Esophagus mucosa (tissue), 1 donor: ENCODE measurements at regions not wholly inside any gene's neighbourhood (a gene's known extent, or its start where the extent isn't known, plus 50 kb on each side); places are given as distances from the start of the nearest gene placed in this dataset.
A peak's percentile ranks its signal among the peaks of the same experiment; 100 is the strongest.
"Not testable (repeated sequence)": the region's sequence is repeated elsewhere in the genome, so short reads cannot be mapped to it uniquely, and the experiment has no call there.

Experiments used
- ATAC-seq: fragments of 200-7000 bp; cut with Tn5 transposase; one replicate; pipeline ENCODE4 v1.9.1; 2020
- donor health status: DM: yes; HTN: yes; CAD: no.

GRCh38 chr22:47548953-47549740 lies 786.7 kb downstream of the TBC1D22A start:
- no peak for ATAC-seq

DNA sequence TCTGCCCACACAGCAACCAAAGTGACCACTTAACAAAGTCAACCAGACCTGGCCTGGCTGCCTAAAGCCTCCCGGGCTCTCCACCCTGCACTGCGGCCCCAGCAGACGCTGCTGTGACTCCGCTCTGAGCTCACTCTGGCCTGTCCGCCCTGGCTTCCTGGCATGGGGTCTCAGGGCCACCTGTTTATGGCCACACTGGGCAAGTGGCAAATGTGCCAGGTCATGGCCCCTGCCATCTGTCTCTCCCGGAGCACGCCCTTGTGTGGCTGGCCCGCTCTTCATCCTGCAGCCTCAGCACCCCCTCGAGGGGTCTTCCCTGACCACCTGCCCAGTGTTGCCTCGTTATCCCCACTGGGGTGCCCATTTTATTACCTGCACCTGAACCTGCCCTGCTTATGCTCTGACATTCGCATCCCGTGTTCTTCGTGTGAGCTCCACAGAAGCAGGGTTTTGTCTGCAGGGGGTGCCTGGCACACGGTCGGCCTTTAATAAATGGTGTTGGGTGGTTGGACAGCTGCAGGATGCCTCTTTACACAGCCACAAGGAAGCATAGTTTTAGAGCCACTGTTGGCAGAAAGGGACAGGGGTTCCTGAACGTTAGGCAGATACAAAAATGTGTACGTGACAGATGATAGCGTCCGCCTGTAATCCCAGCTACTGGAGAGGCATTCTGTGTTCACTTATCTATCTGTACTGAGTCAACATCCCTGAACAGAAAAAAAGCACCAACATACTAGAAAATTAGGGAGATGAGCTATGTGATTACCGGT lies 785.6 kb downstream of the TBC1D22A start:
- ATAC-seq: no peak

DNA sequence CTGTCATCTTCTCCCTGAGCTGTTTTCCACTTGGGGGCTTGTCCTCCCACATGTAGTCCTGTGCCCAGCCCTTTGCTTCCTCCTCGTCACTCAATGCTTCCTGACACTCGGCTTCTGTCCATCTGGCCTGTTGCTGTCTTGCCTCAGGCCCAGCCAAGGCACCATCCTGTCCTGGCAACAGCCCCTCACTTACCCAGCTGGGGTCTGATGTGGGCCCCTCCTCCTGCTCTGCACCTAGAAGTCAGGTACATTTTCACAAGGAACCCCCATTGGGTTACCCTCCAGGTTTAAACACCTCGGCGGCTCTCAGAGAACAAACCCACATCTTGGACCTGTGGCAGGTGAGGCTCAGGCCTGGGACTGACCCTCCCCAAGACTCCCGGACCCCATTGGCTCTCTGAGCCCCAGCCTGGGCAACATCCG lies 784.8 kb downstream of the TBC1D22A start:
- no peak for ATAC-seq

DNA sequence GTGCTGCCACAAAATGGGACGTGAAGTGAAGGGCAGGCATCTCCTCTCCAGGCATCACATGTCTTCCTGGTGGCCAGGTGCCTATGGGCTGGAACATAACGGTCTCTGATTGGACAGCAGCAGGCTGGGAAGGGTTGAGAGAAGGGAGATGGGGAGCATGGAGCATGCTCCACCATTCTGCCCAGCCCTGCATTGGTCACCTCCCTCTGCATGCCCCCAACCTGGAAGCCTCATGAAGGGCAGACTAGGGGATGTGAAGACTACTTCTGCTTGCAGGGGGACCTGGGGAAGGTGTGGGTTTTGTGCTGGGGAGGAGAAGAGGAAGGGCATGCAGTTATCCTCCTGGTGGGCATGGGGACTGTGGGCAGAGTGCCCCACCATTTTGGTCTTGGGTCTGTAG lies 782.2 kb downstream of the TBC1D22A start:
- ATAC-seq: no peak

- ATAC-seq: no peak
These were observed 781.0 kb downstream of the TBC1D22A start for GRCh38 chr22:47543447-47543846.

GRCh38 chr22:47540011-47540410 lies 777.6 kb downstream of the TBC1D22A start:
- ATAC-seq: no peak

- ATAC-seq: no peak
These were observed 776.9 kb downstream of the TBC1D22A start for GRCh38 chr22:47539374-47539773.

DNA sequence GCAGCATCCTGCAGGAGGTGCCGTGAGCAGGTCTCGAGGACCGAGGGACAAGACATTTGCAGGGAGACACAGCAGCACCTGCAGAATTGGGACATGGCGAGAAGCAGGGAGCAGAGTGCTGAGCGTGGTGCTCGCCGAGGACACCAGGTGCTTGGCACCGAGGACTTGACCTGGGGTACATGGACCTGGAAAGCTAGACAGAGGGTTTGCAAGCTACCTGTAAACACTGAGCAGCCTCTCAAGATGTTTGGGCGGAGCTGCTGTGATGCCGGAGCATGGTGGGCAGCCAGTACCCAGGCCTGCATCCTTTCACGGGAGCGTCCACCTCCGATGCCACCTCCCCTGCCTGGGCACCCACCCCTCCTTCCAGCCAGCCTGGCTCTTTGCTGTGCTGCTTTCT lies 773.2 kb downstream of the TBC1D22A start:
- no peak for ATAC-seq

DNA sequence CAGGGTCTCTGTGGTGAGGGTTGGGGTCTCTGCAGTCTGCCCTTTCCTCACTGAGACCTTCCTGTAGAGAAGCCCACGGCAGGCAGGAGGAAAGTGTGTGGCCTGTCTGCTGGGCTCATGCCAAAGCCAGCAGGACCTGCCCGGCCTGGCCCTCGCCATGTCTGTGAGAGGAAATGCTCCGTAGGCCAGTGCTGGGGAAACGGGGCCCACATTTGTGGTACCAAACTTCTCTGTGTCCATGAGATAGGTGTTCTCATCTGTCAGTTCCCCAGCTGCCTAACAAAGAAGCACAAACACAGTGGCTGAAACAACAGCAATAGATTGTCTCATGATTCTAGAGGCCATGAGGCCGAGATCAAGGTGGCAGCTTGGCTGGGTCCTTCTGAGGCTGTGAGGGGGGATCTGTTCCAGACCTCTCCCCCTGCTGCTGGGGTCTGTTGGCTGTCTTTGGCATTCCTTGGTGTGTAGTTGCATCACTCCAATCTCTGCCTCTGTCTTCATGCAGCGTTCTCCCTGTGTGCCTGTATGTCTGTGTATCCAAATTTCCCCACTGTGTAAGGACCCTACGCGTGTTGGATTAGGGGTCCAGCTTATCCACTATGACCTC lies 772.5 kb downstream of the TBC1D22A start:
- ATAC-seq: no peak

- ATAC-seq: peak; percentile 10
These were observed 771.7 kb downstream of the TBC1D22A start for GRCh38 chr22:47533961-47534803.

DNA sequence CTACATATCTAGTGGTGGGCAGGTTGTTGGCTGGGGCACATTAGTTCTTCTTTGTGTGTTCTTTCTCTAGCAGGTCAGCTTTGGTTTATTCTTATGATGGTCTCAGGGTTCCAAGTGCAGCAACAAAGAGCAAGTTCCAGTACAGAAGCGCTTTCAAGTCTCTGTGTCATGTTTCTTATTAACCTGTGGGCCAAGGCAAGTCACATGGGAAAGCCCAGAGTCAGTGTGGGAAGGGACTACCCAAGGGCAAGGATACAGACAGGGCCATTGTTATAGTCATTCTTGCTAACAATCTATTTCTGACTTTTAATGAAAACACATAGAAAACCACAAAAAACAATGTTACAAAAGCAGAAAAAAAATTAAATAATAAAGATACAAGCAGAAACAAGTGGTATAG lies 754.6 kb downstream of the TBC1D22A start:
- ATAC-seq: no peak

DNA sequence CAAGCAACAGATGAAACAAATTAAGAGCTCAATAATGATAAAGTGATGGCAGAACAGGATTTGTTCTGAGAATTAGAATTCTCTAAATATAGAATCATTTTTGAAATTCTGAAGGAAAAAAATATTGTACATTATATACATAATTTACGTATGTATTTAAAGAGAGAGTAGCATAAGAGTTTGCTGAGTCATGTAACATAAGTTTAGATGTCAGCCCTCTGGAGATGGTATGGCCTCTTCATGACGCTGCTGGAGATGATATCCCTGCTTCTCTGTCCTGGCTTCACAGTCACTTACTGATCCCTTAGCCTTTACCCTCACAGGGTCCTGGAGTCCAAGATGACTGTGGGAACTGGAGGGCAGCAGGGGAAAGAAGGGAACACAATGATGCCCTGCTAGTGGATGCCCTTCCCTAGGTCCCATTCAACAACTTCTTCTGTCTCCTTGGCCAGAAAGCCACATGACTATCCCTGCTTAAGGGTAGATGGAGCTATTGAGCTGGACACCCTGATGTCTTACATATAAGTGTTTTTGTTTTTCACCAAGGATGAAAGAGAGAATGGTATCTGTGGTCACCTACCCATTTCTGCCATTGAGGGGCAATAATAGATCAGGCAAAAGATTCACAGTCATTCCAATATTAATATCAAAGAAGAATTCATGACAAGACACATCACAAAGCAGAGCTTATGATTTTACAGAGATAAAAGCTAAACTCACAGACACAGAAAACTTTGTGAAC lies 753.1 kb downstream of the TBC1D22A start:
- ATAC-seq: no peak

DNA sequence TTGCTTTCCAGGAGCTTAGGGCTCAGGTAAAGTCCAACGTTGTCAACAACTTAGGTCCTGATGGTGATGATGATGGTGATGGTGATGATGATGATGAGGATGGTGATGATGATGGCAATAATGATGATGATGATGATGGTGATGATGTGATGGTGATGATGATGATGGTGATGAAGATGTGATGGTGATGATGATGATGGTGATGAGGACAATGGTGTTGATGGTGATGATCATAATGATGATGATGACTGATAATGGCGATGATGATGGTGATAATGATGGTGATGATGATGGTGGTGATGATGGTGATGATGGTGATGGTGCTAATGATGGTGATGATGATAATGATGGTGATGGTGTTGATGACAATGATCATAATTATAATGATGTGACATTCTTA lies 750.2 kb downstream of the TBC1D22A start:
- no peak for ATAC-seq

GRCh38 chr22:47504962-47505361 lies 742.5 kb downstream of the TBC1D22A start:
- ATAC-seq: no peak

GRCh38 chr22:47498969-47499495 lies 736.6 kb downstream of the TBC1D22A start:
- no peak for ATAC-seq

DNA sequence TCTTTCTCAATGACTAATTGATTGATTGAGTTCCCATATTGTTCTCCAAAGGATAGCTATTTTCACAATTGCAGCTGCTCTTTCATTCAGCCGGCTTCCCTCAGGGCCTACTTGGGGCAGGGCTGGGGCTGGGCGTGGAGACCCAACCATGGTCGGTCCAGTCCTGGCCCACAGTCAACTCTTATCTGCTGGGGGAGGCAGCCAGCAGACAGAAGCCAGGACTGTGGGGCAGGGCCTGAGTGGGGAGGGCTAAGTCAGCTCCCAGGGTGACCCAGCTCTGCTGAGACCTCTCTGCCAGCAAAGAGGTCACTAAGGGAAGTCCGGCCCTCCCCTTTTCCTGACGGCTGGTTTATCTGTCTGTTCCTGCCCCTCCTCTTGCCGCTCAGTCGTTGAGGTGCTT lies 735.2 kb downstream of the TBC1D22A start:
- ATAC-seq: no peak

DNA sequence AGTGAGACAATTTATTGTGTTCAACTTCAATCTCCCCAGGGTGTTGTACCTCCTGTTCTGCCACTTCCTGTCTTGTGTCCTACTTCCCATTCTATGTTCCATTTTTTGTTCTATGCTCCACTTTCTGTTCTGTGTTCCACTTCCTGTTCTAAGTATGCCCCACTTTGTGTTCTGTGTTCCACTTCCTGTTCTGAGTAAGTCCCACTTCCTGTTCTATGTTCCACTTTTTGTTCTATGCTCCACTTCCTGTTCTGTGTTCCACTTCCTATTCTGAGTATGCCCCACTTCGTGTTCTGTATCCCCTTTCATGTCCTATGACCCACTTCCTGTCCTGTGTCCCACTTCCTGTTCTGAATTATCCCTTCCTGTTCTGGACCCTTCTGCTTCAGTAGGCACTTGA lies 732.7 kb downstream of the TBC1D22A start:
- ATAC-seq: no peak

GRCh38 chr22:47488131-47488530 lies 725.7 kb downstream of the TBC1D22A start:
- not testable (repeated sequence) for ATAC-seq

- peak; percentile 66 for ATAC-seq
These were observed 724.3 kb downstream of the TBC1D22A start for GRCh38 chr22:47486569-47487312.

DNA sequence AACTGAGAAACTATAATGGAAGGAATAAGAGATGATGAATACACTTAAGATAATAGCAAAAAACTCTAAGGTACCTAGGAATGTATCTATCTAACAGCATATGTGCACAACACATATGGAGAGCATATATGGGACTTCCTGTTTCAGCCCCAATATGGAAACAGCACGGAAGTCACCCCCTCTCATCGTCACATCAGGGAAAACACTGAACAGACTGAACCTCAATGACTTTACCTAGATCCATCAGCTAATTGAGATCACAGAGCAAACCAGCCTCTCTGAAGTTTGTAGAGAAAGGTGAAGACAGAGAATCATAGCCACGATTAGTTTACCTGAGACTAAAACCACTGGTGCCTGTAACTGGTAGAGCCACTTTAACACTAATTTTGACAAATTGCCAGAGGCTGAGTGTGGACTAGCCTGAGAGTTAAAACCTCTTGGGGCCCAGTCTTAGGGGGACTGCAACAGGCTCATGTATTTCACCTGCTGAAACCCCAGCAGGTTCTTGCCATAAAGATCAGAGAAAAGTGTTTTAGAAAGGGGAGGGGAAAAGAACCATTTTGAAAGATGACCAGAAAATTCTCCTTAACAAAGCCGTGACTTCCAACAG lies 722.6 kb downstream of the TBC1D22A start:
- no peak for ATAC-seq
